ENCODE measurements at regions not wholly inside any gene's neighbourhood (a gene's known extent, or its start where the extent isn't known, plus 50 kb on each side); places are given as distances from the start of the nearest gene placed in this dataset.

DNA sequence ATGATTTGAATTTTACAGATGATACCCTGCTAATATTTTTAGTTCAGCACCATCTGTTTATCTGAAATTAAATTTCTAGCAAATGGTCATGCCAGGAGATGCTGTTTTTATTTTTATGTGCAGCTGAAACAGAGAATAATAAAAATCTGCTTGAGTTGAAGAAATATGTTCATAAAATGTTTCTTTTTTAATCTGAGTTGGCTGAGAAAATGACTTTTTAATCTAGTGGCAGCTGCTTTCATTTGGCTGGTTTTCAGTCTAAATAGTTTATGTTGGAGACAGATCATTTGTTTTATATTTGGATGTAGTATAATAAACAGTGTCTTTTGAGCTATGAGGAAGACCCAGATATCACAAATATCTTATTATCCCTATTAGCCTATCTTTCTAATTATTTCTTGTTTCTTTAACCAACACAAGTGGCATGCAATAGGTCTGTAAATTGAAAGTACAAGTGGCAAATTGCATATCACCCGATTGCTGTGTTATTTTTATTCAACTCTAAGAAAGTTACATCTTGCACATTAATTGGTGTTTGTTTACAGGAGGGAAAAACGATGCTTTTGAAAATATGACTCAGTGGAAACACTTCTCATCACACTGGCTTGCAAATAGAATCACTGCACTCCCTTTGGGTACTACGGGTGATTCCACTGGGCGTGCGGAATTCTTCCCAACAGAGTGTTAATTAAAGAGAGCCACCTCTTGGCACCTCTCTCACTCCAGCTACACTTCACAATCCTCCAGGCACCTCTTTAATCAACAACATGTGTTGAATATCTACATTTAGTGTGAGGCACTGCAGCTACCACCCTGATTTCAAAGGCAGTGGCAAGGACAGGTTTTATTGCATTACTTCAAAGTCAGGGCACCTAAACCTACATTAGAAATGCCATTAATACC, 51.7 kb upstream of the AP1S2 start:
- Histone ChIP-seq H3K23me2 (ENCODE audit: insufficient read length, low read depth, low read length, poor library complexity, severe bottlenecking) (no peaks in the 10 kb centered on the region), H4K5ac (ENCODE audit: insufficient read length, low read depth, low read length) (no peak overlapping the region), H3K9ac (ENCODE audit: extremely low read depth, insufficient read length, low read length) (no peak overlapping the region), H3K23ac (ENCODE audit: insufficient read length, low read depth, low read length) (no peak overlapping the region), H4K8ac (replicated peaks; ENCODE audit: insufficient read length, low read depth, low read length) (no peak overlapping the region), H3K18ac (ENCODE audit: insufficient read length, low read depth, low read length) (no peak overlapping the region), H2BK5ac (ENCODE audit: insufficient read length, low read length) (no peak overlapping the region), H3K14ac (ENCODE audit: insufficient read depth, low read length) (peak overlapping the region; percentile 28; the same call in 1 of the 2 replicates), H3K4ac (ENCODE audit: low read depth, low read length) (no peak overlapping the region), H2BK12ac (ENCODE audit: insufficient read length, low read depth, low read length) (no peak overlapping the region), H3K4me2 (ENCODE audit: insufficient read depth, insufficient read length, low read length) (no peak overlapping the region), H2BK20ac (ENCODE audit: low read depth, low read length, poor library complexity, severe bottlenecking) (no peak overlapping the region), H3K9me3 (ENCODE audit: control insufficient read depth, low read depth, low read length) (no peaks in the 10 kb centered on the region), H3K27me3 (ENCODE audit: insufficient read depth, low read length) (no peaks in the 10 kb centered on the region), H4K20me1 (ENCODE audit: control insufficient read depth, insufficient read depth, insufficient read length) (no peaks in the 10 kb centered on the region), H2BK120ac (ENCODE audit: low read depth, low read length, poor library complexity, severe bottlenecking) (no peak overlapping the region), H3K79me1 (ENCODE audit: insufficient read depth, low read depth, low read length, poor library complexity, severe bottlenecking) (no peaks in the 10 kb centered on the region), H3T11ph (ENCODE audit: low read length) (no peak overlapping the region), H2BK15ac (ENCODE audit: low read depth, low read length) (no peak overlapping the region), H3K79me2 (ENCODE audit: insufficient read depth, low read length) (no peaks in the 10 kb centered on the region), H2AFZ (ENCODE audit: low read length) (no peak overlapping the region), H4K91ac (ENCODE audit: insufficient read length, low read depth, low read length) (no peak overlapping the region), H3K56ac (ENCODE audit: insufficient read length, low read depth, low read length) (no peak overlapping the region), H2AK5ac (ENCODE audit: insufficient read length, low read length) (no peak overlapping the region), H3K4me1 (ENCODE audit: insufficient read depth, low read length) (peaks cover 10% of the 10 kb centered on the region; the same call in 1 of the 2 replicates), H3K27ac (ENCODE audit: insufficient read length, low read depth, low read length) (no peak overlapping the region)
- no peak overlapping the region for H3K4me3 Mint-ChIP-seq
- no peaks in the 10 kb centered on the region for H3K27me3 Mint-ChIP-seq (ENCODE audit: low read depth)
- no peak overlapping the region; a peak in 1 of 7 replicates for H3K27ac Mint-ChIP-seq
- no CpG with 5 or more reads among the region's 5 CpGs for WGBS (ENCODE audit: extremely low coverage, insufficient read length, low lambda C conversion rate)
- H3K36me3 Mint-ChIP-seq (ENCODE audit: insufficient read depth in 1 of 3, low read depth in 3 of 3) = peaks cover 8 to 9% (median 9%) of the 10 kb centered on the region in 3 experiments
- DNase-seq = no peak
- H3K4me1 Mint-ChIP-seq = peaks cover 43 to 45% of the 10 kb centered on the region in 2 experiments
- TF ChIP-seq CTCF (conservative IDR thresholded peaks at IDR 0.05) = no peak
- H3K9me3 Mint-ChIP-seq = peaks cover 8 to 10% of the 10 kb centered on the region in 2 experiments
